GM23338 (cell line): ENCODE measurements at regions not wholly inside any gene's neighbourhood (a gene's known extent, or its start where the extent isn't known, plus 50 kb on each side); places are given as distances from the start of the nearest gene placed in this dataset.

Experiments
- ATAC-seq: fragments of 200-7000 bp; cut with Tn5 transposase; 3 replicates; pipeline ENCODE4 v1.9.1; 2020
- DNase-seq: peaks from one replicate; pipeline ENCODE4 v3.0.0-alpha.2; 2015; ENCODE audit warnings: low spot score
- H2AFZ ChIP-seq: fragments of 200-600 bp; sonication (generic); 2 replicates; pipeline ENCODE4 v1.8.0; 2016; ENCODE audit warnings: antibody characterized with exemption, mild to moderate bottlenecking, moderate library complexity
- H3F3A ChIP-seq: fragments of 200-600 bp; sonication (generic); replicated peaks from 2 replicates; pipeline ENCODE4 v1.8.0; 2017; ENCODE audit warnings: antibody characterized with exemption, mixed run types, low read depth
- H3K27ac ChIP-seq: fragments of 200-600 bp; sonication (generic); 2 replicates; pipeline ENCODE4 v1.6.1; 2016; ENCODE audit warnings: low read depth
- H3K27me3 ChIP-seq: fragments of 200-600 bp; sonication (generic); 2 replicates; pipeline ENCODE4 v1.8.0; 2016; ENCODE audit warnings: mild to moderate bottlenecking, mixed run types, moderate library complexity; ENCODE audit not compliant: insufficient read depth
- H3K36me3 ChIP-seq: fragments of 200-600 bp; sonication (generic); 2 replicates; pipeline ENCODE4 v1.8.0; 2016; ENCODE audit warnings: mild to moderate bottlenecking; ENCODE audit not compliant: insufficient read depth
- H3K4me1 ChIP-seq: fragments of 200-600 bp; sonication (generic); 2 replicates; pipeline ENCODE4 v1.8.0; 2016; ENCODE audit warnings: mild to moderate bottlenecking, moderate library complexity; ENCODE audit not compliant: insufficient read depth
- H3K4me2 ChIP-seq: fragments of 200-600 bp; sonication (generic); 2 replicates; pipeline ENCODE4 v1.7.1; 2017; ENCODE audit warnings: mixed run types
- H3K4me3 ChIP-seq: fragments of 200-600 bp; sonication (generic); 2 replicates; pipeline ENCODE4 v1.6.1; 2016; ENCODE audit warnings: mixed run types
- H3K79me2 ChIP-seq: fragments of 200-600 bp; sonication (generic); replicated peaks from 2 replicates; pipeline ENCODE4 v1.8.0; 2017; ENCODE audit warnings: mild to moderate bottlenecking; ENCODE audit not compliant: insufficient read depth
- H3K9me2 ChIP-seq: fragments of 200-600 bp; sonication (generic); 2 replicates; pipeline ENCODE4 v1.8.0; 2017; ENCODE audit not compliant: insufficient read depth
- H4K20me1 ChIP-seq: fragments of 200-600 bp; sonication (generic); replicated peaks from 2 replicates; pipeline ENCODE4 v1.8.0; 2017; ENCODE audit warnings: mild to moderate bottlenecking; ENCODE audit not compliant: insufficient read depth
- H3K27ac Mint-ChIP-seq: 2 replicates; pipeline ENCODE4 v1.8.0; 2020; ENCODE audit warnings: inconsistent platforms, mild to moderate bottlenecking, moderate library complexity, mixed read lengths
- H3K27me3 Mint-ChIP-seq: 3 replicates; pipeline ENCODE4 v1.8.0; 2022; ENCODE audit warnings: low read depth, mild to moderate bottlenecking, moderate library complexity, mixed read lengths, inconsistent platforms; ENCODE audit not compliant: insufficient read depth, poor library complexity
- H3K36me3 Mint-ChIP-seq: 3 replicates; pipeline ENCODE4 v1.8.0; 2021; ENCODE audit warnings: low read depth, mild to moderate bottlenecking, inconsistent platforms, moderate library complexity, mixed read lengths
- H3K4me1 Mint-ChIP-seq: 3 replicates; pipeline ENCODE4 v1.8.0; 2020; ENCODE audit warnings: mild to moderate bottlenecking, inconsistent platforms, mixed read lengths
- H3K4me3 Mint-ChIP-seq: 3 replicates; pipeline ENCODE4 v1.8.0; 2021; ENCODE audit warnings: moderate library complexity, mild to moderate bottlenecking, inconsistent platforms, mixed read lengths
- H3K9me3 Mint-ChIP-seq: 3 replicates; pipeline ENCODE4 v1.8.0; 2020; ENCODE audit warnings: moderate library complexity, mild to moderate bottlenecking, inconsistent platforms, mixed read lengths
- CREB1 ChIP-seq: fragments of 250-450 bp; sonication (Bioruptor Pico); IDR thresholded peaks from 2 replicates; pipeline ENCODE4 v1.5.0; 2020; ENCODE audit warnings: low read depth, mild to moderate bottlenecking, moderate library complexity
- EZH2phosphoT487 ChIP-seq: fragments of 200-600 bp; sonication (generic); IDR thresholded peaks from one replicate; pipeline ENCODE4 v1.8.1; 2018; ENCODE audit warnings: antibody characterized with exemption; ENCODE audit not compliant: unreplicated experiment
- JUNB ChIP-seq: IDR thresholded peaks from one replicate; pipeline ENCODE4 v1.6.1; 2016; ENCODE audit warnings: antibody characterized with exemption; ENCODE audit not compliant: unreplicated experiment
- NANOG ChIP-seq: IDR thresholded peaks from 2 replicates; pipeline ENCODE4 v1.6.1; 2016; ENCODE audit warnings: antibody characterized with exemption, borderline replicate concordance
- POLR2AphosphoS5 ChIP-seq: IDR thresholded peaks from 2 replicates; pipeline ENCODE4 v1.6.1; 2016; ENCODE audit warnings: antibody characterized with exemption, low read depth
- STAT1 ChIP-seq: IDR thresholded peaks from one replicate; pipeline ENCODE4 v1.6.1; 2016; ENCODE audit warnings: antibody characterized with exemption; ENCODE audit not compliant: unreplicated experiment
- ZNF114 ChIP-seq: fragments of 250-450 bp; sonication (Bioruptor Pico); IDR thresholded peaks from 2 replicates; pipeline ENCODE4 v1.5.0; 2020; ENCODE audit warnings: mild to moderate bottlenecking, moderate library complexity
- ZNF331 ChIP-seq: fragments of 250-450 bp; sonication (Bioruptor Pico); IDR thresholded peaks from 2 replicates; pipeline ENCODE4 v1.5.0; 2020; ENCODE audit warnings: low read depth, mild to moderate bottlenecking, moderate library complexity
- TF ChIP-seq, protein P1 (sequence below): fragments of 250-450 bp; sonication (Bioruptor Pico); IDR thresholded peaks from 2 replicates; pipeline ENCODE4 v1.5.0; 2020; ENCODE audit warnings: mild to moderate bottlenecking, moderate library complexity
- TF ChIP-seq, protein P2 (sequence below), 2 experiments: fragments of 200-600 bp in 1 of 2; sonication (generic) in 1 of 2; conservative IDR thresholded peaks; 2 replicates each; pipeline versions ENCODE4 v1.5.1 to v1.6.1; 2016 to 2017; ENCODE audit warnings: antibody characterized with exemption in 2 of 2, low read depth in 2 of 2, mild to moderate bottlenecking in 2 of 2, moderate library complexity in 1 of 2

DNA sequence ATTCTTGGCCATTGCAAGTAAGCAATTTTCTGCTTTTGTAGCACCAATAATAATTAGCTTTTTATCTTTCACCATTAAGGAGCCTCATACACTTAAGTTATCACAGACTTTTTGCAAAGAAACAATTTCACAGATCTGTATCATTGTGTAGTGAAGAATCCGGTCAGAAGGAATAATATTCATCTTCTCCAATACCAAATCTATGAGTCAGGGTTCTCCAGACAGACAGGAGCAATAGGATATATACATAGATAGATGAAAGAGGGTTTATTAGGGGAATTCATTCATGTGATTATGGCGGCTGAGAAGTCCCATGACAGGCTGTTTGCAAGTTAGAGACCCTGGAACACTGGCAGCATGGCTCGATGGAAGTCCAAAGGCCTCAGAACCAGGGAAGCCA, 82.9 kb upstream of the UBASH3B start (continued):
- TF ChIP-seq, protein P1, sequence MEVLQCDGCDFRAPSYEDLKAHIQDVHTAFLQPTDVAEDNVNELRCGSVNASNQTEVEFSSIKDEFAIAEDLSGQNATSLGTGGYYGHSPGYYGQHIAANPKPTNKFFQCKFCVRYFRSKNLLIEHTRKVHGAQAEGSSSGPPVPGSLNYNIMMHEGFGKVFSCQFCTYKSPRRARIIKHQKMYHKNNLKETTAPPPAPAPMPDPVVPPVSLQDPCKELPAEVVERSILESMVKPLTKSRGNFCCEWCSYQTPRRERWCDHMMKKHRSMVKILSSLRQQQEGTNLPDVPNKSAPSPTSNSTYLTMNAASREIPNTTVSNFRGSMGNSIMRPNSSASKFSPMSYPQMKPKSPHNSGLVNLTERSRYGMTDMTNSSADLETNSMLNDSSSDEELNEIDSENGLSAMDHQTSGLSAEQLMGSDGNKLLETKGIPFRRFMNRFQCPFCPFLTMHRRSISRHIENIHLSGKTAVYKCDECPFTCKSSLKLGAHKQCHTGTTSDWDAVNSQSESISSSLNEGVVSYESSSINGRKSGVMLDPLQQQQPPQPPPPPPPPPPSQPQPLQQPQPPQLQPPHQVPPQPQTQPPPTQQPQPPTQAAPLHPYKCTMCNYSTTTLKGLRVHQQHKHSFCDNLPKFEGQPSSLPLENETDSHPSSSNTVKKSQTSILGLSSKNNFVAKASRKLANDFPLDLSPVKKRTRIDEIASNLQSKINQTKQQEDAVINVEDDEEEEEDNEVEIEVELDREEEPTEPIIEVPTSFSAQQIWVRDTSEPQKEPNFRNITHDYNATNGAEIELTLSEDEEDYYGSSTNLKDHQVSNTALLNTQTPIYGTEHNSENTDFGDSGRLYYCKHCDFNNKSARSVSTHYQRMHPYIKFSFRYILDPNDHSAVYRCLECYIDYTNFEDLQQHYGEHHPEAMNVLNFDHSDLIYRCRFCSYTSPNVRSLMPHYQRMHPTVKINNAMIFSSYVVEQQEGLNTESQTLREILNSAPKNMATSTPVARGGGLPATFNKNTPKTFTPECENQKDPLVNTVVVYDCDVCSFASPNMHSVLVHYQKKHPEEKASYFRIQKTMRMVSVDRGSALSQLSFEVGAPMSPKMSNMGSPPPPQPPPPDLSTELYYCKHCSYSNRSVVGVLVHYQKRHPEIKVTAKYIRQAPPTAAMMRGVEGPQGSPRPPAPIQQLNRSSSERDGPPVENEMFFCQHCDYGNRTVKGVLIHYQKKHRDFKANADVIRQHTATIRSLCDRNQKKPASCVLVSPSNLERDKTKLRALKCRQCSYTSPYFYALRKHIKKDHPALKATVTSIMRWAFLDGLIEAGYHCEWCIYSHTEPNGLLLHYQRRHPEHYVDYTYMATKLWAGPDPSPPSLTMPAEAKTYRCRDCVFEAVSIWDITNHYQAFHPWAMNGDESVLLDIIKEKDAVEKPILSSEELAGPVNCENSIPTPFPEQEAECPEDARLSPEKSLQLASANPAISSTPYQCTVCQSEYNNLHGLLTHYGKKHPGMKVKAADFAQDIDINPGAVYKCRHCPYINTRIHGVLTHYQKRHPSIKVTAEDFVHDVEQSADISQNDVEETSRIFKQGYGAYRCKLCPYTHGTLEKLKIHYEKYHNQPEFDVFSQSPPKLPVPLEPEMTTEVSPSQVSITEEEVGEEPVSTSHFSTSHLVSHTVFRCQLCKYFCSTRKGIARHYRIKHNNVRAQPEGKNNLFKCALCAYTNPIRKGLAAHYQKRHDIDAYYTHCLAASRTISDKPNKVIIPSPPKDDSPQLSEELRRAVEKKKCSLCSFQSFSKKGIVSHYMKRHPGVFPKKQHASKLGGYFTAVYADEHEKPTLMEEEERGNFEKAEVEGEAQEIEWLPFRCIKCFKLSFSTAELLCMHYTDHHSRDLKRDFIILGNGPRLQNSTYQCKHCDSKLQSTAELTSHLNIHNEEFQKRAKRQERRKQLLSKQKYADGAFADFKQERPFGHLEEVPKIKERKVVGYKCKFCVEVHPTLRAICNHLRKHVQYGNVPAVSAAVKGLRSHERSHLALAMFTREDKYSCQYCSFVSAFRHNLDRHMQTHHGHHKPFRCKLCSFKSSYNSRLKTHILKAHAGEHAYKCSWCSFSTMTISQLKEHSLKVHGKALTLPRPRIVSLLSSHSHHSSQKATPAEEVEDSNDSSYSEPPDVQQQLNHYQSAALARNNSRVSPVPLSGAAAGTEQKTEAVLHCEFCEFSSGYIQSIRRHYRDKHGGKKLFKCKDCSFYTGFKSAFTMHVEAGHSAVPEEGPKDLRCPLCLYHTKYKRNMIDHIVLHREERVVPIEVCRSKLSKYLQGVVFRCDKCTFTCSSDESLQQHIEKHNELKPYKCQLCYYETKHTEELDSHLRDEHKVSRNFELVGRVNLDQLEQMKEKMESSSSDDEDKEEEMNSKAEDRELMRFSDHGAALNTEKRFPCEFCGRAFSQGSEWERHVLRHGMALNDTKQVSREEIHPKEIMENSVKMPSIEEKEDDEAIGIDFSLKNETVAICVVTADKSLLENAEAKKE = no peak
- TF ChIP-seq STAT1 (no peak), CREB1 (CRISPR knock-in tag) (no peak), POLR2AphosphoS5 (no peak), NANOG (no peak), ZNF114 (CRISPR knock-in tag) (no peak)

DNA sequence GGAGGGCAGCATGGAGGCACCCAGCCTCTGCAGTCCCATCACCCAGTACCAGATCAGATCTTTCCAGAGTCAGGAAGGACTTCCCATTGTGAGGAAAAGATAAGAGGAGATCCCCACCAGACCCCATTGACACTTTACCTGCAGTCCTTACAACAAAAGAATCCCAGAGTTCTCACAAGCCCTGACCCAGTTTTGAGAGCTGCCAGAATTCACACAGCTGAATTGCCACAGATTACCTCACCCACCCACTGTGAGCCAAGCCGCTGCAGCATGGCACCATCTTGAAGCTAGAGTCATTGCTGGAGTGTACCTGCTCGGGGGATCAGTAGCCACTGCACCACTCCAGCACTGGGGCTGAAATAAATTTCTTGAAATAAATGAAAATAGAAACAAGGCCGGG, 91.8 kb upstream of the UBASH3B start:
- Histone ChIP-seq H3K36me3 (no peaks in the 10 kb centered on the region), H3K27ac (no peak overlapping the region), H3K4me2 (no peak overlapping the region), H3K4me3 (no peak overlapping the region), H3K9me2 (peaks cover 6% of the 10 kb centered on the region; the same call in 1 of the 2 replicates), H2AFZ (no peak overlapping the region), H3F3A (no peaks in the 10 kb centered on the region), H3K79me2 (no peaks in the 10 kb centered on the region), H4K20me1 (no peaks in the 10 kb centered on the region), H3K27me3 (no peaks in the 10 kb centered on the region), H3K4me1 (no peaks in the 10 kb centered on the region)
- Mint-ChIP-seq H3K4me3 (no peak overlapping the region), H3K36me3 (no peaks in the 10 kb centered on the region; the same call in 2 of the 3 replicates), H3K27me3 (peaks cover 8% of the 10 kb centered on the region), H3K4me1 (no peaks in the 10 kb centered on the region), H3K9me3 (peaks cover 4% of the 10 kb centered on the region; the same call in 2 of the 3 replicates), H3K27ac (no peak overlapping the region)
- no peak for ATAC-seq
- DNase-seq = no peak
- TF ChIP-seq NANOG (no peak), EZH2phosphoT487 (no peak), ZNF331 (CRISPR knock-in tag) (no peak), JUNB (no peak), POLR2AphosphoS5 (no peak), STAT1 (no peak), CREB1 (CRISPR knock-in tag) (no peak)
- TF ChIP-seq, protein P2, sequence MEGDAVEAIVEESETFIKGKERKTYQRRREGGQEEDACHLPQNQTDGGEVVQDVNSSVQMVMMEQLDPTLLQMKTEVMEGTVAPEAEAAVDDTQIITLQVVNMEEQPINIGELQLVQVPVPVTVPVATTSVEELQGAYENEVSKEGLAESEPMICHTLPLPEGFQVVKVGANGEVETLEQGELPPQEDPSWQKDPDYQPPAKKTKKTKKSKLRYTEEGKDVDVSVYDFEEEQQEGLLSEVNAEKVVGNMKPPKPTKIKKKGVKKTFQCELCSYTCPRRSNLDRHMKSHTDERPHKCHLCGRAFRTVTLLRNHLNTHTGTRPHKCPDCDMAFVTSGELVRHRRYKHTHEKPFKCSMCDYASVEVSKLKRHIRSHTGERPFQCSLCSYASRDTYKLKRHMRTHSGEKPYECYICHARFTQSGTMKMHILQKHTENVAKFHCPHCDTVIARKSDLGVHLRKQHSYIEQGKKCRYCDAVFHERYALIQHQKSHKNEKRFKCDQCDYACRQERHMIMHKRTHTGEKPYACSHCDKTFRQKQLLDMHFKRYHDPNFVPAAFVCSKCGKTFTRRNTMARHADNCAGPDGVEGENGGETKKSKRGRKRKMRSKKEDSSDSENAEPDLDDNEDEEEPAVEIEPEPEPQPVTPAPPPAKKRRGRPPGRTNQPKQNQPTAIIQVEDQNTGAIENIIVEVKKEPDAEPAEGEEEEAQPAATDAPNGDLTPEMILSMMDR (conservative IDR thresholded peaks at IDR 0.05; ENCODE audit: low read depth in 2 of 2) = no peak
